ENCODE measurements at regions not wholly inside any gene's neighbourhood (a gene's known extent, or its start where the extent isn't known, plus 50 kb on each side); places are given as distances from the start of the nearest gene placed in this dataset.

GRCh38 chr1:5098981-5099385 lies 444.6 kb downstream of the AJAP1 start:
- intact Hi-C loops (cut with DNase I; ENCODE audit: low total_unique reads): no loop called here
- no peak for TF ChIP-seq POLR2A (IDR thresholded peaks at IDR 0.05)
- no peak for TF ChIP-seq CTCF (IDR thresholded peaks at IDR 0.05)
- 55% methylated on average over 5 of the region's 5 CpGs for WGBS, 2 donors
- H3K4me3 ChIP-seq (ENCODE audit: low read depth, poor library complexity, severe bottlenecking): no peak overlapping the region
- no peak for DNase-seq (ENCODE audit: low spot score in 2 of 2)

- TF ChIP-seq CTCF (IDR thresholded peaks at IDR 0.05) (no peak), POLR2A (IDR thresholded peaks at IDR 0.05) (no peak)
- H3K4me3 ChIP-seq (ENCODE audit: low read depth, poor library complexity, severe bottlenecking): no peak overlapping the region
- intact Hi-C loops (cut with DNase I; ENCODE audit: low total_unique reads): no loop called here
- 18 to 42% methylated on average over 1 of the region's 1 CpG for WGBS, 2 donors
- no peak for DNase-seq (ENCODE audit: low spot score in 2 of 2)
Measured at GRCh38 chr1:5093042-5093441, 438.6 kb downstream of the AJAP1 start.

- WGBS, 2 donors: 79 to 82% methylated on average over 4 of the region's 4 CpGs
- intact Hi-C loops (cut with DNase I; ENCODE audit: low total_unique reads): no loop called here
- no peak for TF ChIP-seq CTCF (IDR thresholded peaks at IDR 0.05)
- no peak for TF ChIP-seq POLR2A (IDR thresholded peaks at IDR 0.05)
Measured at GRCh38 chr1:5084676-5085075, 430.3 kb downstream of the AJAP1 start.

GRCh38 chr1:5067246-5067645 lies 412.8 kb downstream of the AJAP1 start:
- intact Hi-C loops (cut with DNase I; ENCODE audit: low total_unique reads): no loop called here
- no peak for DNase-seq (ENCODE audit: low spot score in 2 of 2)
- no peak overlapping the region for H3K4me3 ChIP-seq (ENCODE audit: low read depth, poor library complexity, severe bottlenecking)
- 13 to 16% methylated on average over 1 of the region's 1 CpG for WGBS, 2 donors
- TF ChIP-seq CTCF (IDR thresholded peaks at IDR 0.05): no peak
- no peak for TF ChIP-seq POLR2A (IDR thresholded peaks at IDR 0.05)

More at GRCh38 chr1:5084676-5085075, 430.3 kb downstream of the AJAP1 start:
- no peak for DNase-seq (ENCODE audit: low spot score in 2 of 2)
- H3K4me3 ChIP-seq (ENCODE audit: low read depth, poor library complexity, severe bottlenecking): no peak overlapping the region

- 23 to 27% methylated on average over 3 of the region's 3 CpGs for WGBS, 2 donors
- no peak for DNase-seq (ENCODE audit: low spot score in 2 of 2)
- TF ChIP-seq POLR2A (IDR thresholded peaks at IDR 0.05): no peak
- no peak for TF ChIP-seq CTCF (IDR thresholded peaks at IDR 0.05)
- H3K4me3 ChIP-seq (ENCODE audit: low read depth, poor library complexity, severe bottlenecking): no peak overlapping the region
- intact Hi-C loops (cut with DNase I; ENCODE audit: low total_unique reads): no loop called here
Measured at GRCh38 chr1:5053744-5054143, 399.3 kb downstream of the AJAP1 start.

- intact Hi-C loops (cut with DNase I; ENCODE audit: low total_unique reads): no loop called here
- no peak for TF ChIP-seq CTCF (IDR thresholded peaks at IDR 0.05)
- no peak for TF ChIP-seq POLR2A (IDR thresholded peaks at IDR 0.05)
- DNase-seq (ENCODE audit: low spot score in 2 of 2): no peak
- 59 to 66% methylated on average over 2 of the region's 2 CpGs for WGBS, 2 donors
- no peak overlapping the region for H3K4me3 ChIP-seq (ENCODE audit: low read depth, poor library complexity, severe bottlenecking)
Measured at GRCh38 chr1:5029136-5029535, 374.7 kb downstream of the AJAP1 start.

Data from lower leg skin (tissue), 4 donors.